ENCODE measurements at regions not wholly inside any gene's neighbourhood (a gene's known extent, or its start where the extent isn't known, plus 50 kb on each side); places are given as distances from the start of the nearest gene placed in this dataset.

- Histone ChIP-seq H4K20me1 (replicated peaks in 1 of 2; ENCODE audit: control insufficient read depth in 1 of 2, insufficient read depth in 2 of 2, low read length in 2 of 2) (no peaks in the 10 kb centered on the region), H3K27me3 (replicated peaks in 1 of 4; ENCODE audit: control insufficient read depth in 3 of 4, extremely low read depth in 1 of 4, insufficient read depth in 3 of 4, low read length in 3 of 4) (no peaks in the 10 kb centered on the region), H2BK12ac (ENCODE audit: low read depth, low read length) (no peak overlapping the region), H2AK5ac (ENCODE audit: low read depth, low read length) (no peak overlapping the region), H3K14ac (ENCODE audit: insufficient read length) (no peak overlapping the region), H3K4me1 (replicated peaks in 1 of 4; ENCODE audit: control insufficient read depth in 3 of 4, insufficient read depth in 4 of 4, low read length in 3 of 4) (peaks cover 0 to 2% (median 0%) of the 10 kb centered on the region in 4 experiments; a peak in 1 of 7 replicates), H2BK20ac (ENCODE audit: low read length) (no peak overlapping the region), H3K27ac (ENCODE audit: low read depth, low read length) (no peak overlapping the region), H4K91ac (replicated peaks; ENCODE audit: insufficient read length, low read length) (no peak overlapping the region), H2AFZ (ENCODE audit: low read length) (no peak overlapping the region), H2BK15ac (ENCODE audit: low read length) (no peak overlapping the region), H3K9ac (replicated peaks in 1 of 4; ENCODE audit: extremely low read depth in 1 of 4, low read depth in 3 of 4, low read length in 3 of 4) (no peak overlapping the region), H3K79me2 (ENCODE audit: control insufficient read depth in 1 of 2, insufficient read depth in 2 of 2, low read length in 2 of 2) (no peaks in the 10 kb centered on the region), H3K4me3 (ENCODE audit: extremely low read depth in 1 of 4, insufficient read depth in 2 of 4, low read depth in 3 of 4, low read length in 4 of 4) (no peak overlapping the region), H3K4ac (replicated peaks; ENCODE audit: insufficient read length, low read depth, low read length) (no peak overlapping the region), H2BK5ac (ENCODE audit: low read depth, low read length) (no peak overlapping the region), H3K23ac (ENCODE audit: insufficient read length) (no peak overlapping the region), H3K79me1 (ENCODE audit: low read depth, low read length) (no peaks in the 10 kb centered on the region), H3K4me2 (ENCODE audit: insufficient read depth in 1 of 2, low read depth in 2 of 2, low read length in 2 of 2) (no peak overlapping the region), H3K18ac (ENCODE audit: extremely low read depth, low read length) (no peak overlapping the region), H2BK120ac (replicated peaks; ENCODE audit: low read depth, low read length) (no peak overlapping the region), H4K8ac (ENCODE audit: extremely low read depth, insufficient read depth, low read length) (no peak overlapping the region), H4K5ac (ENCODE audit: insufficient read length, low read depth, low read length) (no peak overlapping the region), H3K23me2 (ENCODE audit: low read depth, low read length) (no peaks in the 10 kb centered on the region), H3K56ac (replicated peaks; ENCODE audit: insufficient read length, low read depth, low read length) (no peak overlapping the region), H3K36me3 (ENCODE audit: control insufficient read depth in 2 of 4, insufficient read depth in 4 of 4, low read length in 3 of 4) (no peaks in the 10 kb centered on the region), H3K9me3 (ENCODE audit: insufficient read depth in 2 of 2, low read depth in 1 of 2, low read length in 1 of 2) (no peaks in the 10 kb centered on the region)
- FAIRE-seq, result no peak
- DNase-seq (ENCODE audit: low read depth in 1 of 2, low spot score in 2 of 2), result no peak
- CTCF ChIA-PET (ENCODE audit: partially characterized antibody), result interaction anchor here (1.3 kb wide), 1 partner anchor 10 kb away, joined by 4 read pairs; no protein-coding TSS in a partner anchor
- POLR2A ChIA-PET (ENCODE audit: partially characterized antibody), result interaction anchor here (0.6 kb wide), 1 partner anchor 118 kb away, joined by 3 read pairs; no protein-coding TSS in a partner anchor
- WGBS, 2 experiments (ENCODE audit: extremely low coverage in 1 of 2, insufficient coverage in 1 of 2, insufficient read length in 1 of 2, insufficient replicate concordance in 2 of 2, low coverage in 1 of 2, low lambda C conversion rate in 2 of 2, missing lambda C conversion rate in 1 of 2), result 95% methylated on average over 12 of the region's 12 CpGs; no CpG with 5 or more reads in 1 of the 2 experiments
- TF ChIP-seq CTCF (IDR thresholded peaks at IDR 0.05; ENCODE audit: control extremely low read depth in 1 of 3, insufficient read depth in 1 of 3, low read depth in 1 of 3, low read length in 3 of 3), result no peak
- TF ChIP-seq SIN3A (conservative IDR thresholded peaks at IDR 0.05 in 1 of 2, IDR thresholded peaks at IDR 0.05 in 1 of 2; ENCODE audit: low read depth in 1 of 2, low read length in 2 of 2), result no peak
- TF ChIP-seq CEBPB (IDR thresholded peaks at IDR 0.05; ENCODE audit: low read depth, low read length), result no peak
- no peak for TF ChIP-seq RAD21 (IDR thresholded peaks at IDR 0.05 in 1 of 2, conservative IDR thresholded peaks at IDR 0.05 in 1 of 2; ENCODE audit: low read depth in 2 of 2, low read length in 2 of 2)
- no peak for TF ChIP-seq TEAD4 (IDR thresholded peaks at IDR 0.05; ENCODE audit: low read depth, low read length)
- TF ChIP-seq YY1 (IDR thresholded peaks at IDR 0.05; ENCODE audit: low read depth, low read length), result no peak
- no peak for TF ChIP-seq RNF2 (IDR thresholded peaks at IDR 0.05; ENCODE audit: borderline replicate concordance, low read depth, low read length, missing control alignments, poor library complexity, severe bottlenecking)
- no peak for TF ChIP-seq EZH2 (IDR thresholded peaks at IDR 0.05; ENCODE audit: low read depth, low read length, severe bottlenecking)
Observed at GRCh38 chr19:30084390-30084819, 142.4 kb downstream of the URI1 start.

Data from H1 (cell line).